ENCODE measurements at regions not wholly inside any gene's neighbourhood (a gene's known extent, or its start where the extent isn't known, plus 50 kb on each side); places are given as distances from the start of the nearest gene placed in this dataset.

- no peak for DNase-seq
Measured at GRCh38 chr4:147056940-147057610, 111.4 kb upstream of the TTC29 start.

DNA sequence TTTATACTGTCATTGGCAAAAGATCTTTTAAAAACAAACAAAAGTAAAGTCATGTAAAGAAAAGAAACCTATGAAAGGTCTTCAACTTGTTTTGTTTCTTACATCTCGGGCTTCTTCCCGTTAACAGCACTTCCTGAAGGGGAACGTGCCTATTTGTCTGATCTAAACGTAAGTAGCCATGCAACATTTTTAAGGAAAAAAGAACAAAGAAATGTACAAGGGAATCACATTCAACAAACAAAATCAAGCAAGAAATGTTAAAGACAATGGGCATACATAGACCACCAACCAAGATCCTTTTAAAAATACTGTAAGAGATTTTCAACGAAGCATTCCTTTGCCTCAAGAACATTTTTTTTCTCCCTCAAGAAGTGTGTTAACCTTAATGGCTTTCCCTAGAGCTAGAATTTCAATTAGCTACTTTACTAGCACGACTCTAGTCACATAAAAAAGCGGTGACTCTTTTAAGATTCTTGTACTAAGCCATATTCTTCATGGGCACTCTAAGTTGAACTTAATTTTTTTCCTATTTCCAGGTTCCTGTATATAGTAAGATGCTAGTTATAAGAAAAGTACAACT is 112.0 kb upstream of the TTC29 start:
- DNase-seq, result no peak

- no peak for DNase-seq
Measured at GRCh38 chr4:147059064-147059731, 113.5 kb upstream of the TTC29 start.

GRCh38 chr4:147060151-147060931 is 114.7 kb upstream of the TTC29 start:
- no peak for DNase-seq

- DNase-seq, result no peak
Measured at GRCh38 chr4:147064856-147065255, 119.2 kb upstream of the TTC29 start.

- DNase-seq, result no peak
Measured at GRCh38 chr4:147068564-147068963, 122.9 kb upstream of the TTC29 start.

- no peak for DNase-seq
Measured at GRCh38 chr4:147071209-147071740, 125.6 kb upstream of the TTC29 start.

- DNase-seq, result no peak
Measured at GRCh38 chr4:147076179-147076578, 130.5 kb upstream of the TTC29 start.

- DNase-seq, result no peak
Measured at GRCh38 chr4:147076728-147077127, 131.1 kb upstream of the TTC29 start.

- no peak for DNase-seq
Measured at GRCh38 chr4:147078362-147078761, 132.7 kb upstream of the TTC29 start.

DNA sequence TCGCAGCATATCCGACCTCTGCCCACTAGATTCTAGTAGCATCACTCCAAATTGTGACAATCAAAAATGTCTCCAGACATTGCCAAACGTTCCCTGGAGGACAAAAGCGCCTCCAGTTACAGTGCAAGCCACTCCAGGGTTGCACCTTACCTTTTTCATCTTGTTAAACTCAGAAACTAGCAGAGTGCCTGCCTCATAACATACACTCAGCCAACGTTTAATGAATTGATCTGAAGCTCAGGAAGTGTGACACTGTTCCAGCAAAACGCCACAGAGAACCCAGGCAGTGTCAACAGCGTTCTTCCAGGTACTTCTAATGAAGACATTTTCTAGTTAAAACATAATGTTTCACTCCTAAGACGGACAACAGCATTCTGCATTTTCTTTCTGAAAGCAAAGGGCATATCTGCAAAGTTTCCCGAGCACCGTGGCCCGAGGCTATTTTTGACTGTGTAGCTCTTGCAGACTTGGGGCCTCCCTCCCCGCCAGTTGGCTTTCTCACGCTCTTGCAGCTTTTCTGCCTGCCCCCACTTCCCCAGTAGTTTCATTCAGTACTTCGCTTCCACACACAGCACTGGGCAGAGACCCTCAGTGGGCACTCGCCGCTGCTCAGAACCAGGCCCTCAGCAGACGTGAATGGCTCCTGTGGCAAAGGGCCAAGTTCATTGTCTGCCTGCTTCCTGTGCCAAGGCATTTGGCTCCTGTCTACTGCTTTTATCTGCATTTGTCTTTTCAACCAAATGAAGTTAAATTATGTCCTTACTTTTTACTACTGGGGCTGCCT is 133.4 kb upstream of the TTC29 start:
- no peak for DNase-seq

GRCh38 chr4:147084861-147085260 is 139.2 kb upstream of the TTC29 start:
- no peak for DNase-seq

DNA sequence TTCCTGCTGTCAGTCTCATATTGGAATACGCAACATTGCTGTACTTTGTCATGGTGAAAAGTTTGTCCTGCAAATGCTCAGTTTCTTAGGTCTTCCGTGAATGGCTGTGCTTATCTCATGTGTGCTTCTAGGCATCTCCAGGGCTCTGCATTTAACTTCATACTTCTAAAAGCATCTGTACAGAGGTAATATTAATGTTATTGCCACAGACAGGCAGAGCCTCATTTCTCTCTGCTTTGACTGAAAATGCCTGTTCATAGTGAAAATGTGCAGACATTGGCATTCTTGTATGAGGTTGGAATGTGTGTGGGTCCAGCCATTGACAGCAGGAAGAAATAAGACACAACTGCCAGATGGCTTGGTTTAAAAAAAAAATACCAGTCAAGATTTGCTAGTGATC is 140.1 kb upstream of the TTC29 start:
- DNase-seq, result no peak

GRCh38 chr4:147088146-147088545 is 142.5 kb upstream of the TTC29 start:
- no peak for DNase-seq

- DNase-seq, result no peak
Measured at GRCh38 chr4:147090486-147090885, 144.8 kb upstream of the TTC29 start.

GRCh38 chr4:147093206-147093605 is 147.5 kb upstream of the TTC29 start:
- DNase-seq, result no peak

- no peak for DNase-seq
Measured at GRCh38 chr4:147094238-147094637, 148.6 kb upstream of the TTC29 start.

- no peak for DNase-seq
Measured at GRCh38 chr4:147096667-147097604, 151.3 kb upstream of the TTC29 start.

- no peak for DNase-seq
Measured at GRCh38 chr4:147101678-147102077, 156.0 kb upstream of the TTC29 start.

GRCh38 chr4:147102596-147102995 is 156.9 kb upstream of the TTC29 start:
- DNase-seq, result no peak

DNA sequence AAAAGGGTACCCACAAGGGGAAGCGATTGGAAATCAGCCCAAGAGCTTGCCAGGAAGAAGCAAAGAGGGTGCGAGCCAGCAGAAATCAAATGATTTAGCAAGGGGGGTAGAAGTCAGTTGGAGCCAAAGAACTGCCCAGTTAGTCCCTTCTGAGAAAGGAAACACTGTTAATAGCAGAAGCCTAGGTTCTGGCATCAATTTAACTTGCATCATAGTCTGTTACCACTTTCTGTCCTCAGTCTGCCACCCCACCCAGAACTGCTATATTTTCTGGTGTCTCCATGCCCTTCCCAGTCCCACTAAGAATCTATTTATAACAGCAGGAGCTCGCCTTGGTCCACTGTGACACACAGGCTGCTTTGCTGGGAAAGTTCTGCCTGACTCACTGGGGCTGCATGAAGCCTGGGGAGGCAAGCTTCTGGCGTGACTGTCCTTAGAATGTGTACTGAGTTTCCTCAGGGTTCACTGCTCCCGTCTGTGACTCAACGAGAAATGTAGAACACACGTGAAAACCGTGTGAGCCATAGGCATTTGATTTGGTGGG is 157.8 kb upstream of the TTC29 start:
- no peak for DNase-seq

Measured in activated CD4-positive, alpha-beta T cell treated with anti-CD3 and anti-CD28 coated beads, Interleukin-2, amount 50 U/mL, for 4 hours (primary cell).